HG03432 (cell line): ENCODE measurements at regions not wholly inside any gene's neighbourhood (a gene's known extent, or its start where the extent isn't known, plus 50 kb on each side); places are given as distances from the start of the nearest gene placed in this dataset.
"Not testable (repeated sequence)": the region's sequence is repeated elsewhere in the genome, so short reads cannot be mapped to it uniquely, and the experiment has no call there.

Experiments used
- ATAC-seq: cut with Tn5 transposase; IDR thresholded peaks from one replicate; pipeline ENCODE4 v1.9.1; 2021; ENCODE audit warnings: mild to moderate bottlenecking, moderate library complexity; ENCODE audit not compliant: unreplicated experiment

GRCh38 chr1:95742591-95743089 is 508.6 kb downstream of the RWDD3 start:
- peak; percentile 90 for ATAC-seq

GRCh38 chr1:95744731-95745130 is 510.7 kb downstream of the RWDD3 start:
- ATAC-seq, result no peak

- no peak for ATAC-seq
Measured at GRCh38 chr1:95752515-95753381, 518.7 kb downstream of the RWDD3 start.

GRCh38 chr1:95753382-95754016 is 519.5 kb downstream of the RWDD3 start:
- no peak for ATAC-seq

DNA sequence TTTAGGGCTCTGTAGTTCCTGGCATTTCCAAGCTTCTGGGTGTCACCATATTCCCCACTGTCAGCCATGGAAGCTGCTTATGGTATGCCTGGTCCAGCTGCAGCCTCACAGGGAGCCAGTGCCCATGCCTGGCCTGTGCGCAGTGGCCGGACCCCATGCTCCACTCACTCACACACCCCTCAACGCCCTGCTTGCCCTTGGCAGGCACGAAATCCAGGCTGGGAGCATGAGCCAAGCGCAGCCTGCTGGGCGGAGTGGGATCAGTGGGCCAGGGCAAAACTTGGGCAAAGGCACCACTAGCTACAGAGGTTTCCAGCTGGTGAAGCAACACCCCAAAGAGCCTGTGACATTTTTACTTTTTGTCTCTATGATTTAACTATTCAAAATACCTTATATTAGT is 520.4 kb downstream of the RWDD3 start:
- ATAC-seq, result no peak

DNA sequence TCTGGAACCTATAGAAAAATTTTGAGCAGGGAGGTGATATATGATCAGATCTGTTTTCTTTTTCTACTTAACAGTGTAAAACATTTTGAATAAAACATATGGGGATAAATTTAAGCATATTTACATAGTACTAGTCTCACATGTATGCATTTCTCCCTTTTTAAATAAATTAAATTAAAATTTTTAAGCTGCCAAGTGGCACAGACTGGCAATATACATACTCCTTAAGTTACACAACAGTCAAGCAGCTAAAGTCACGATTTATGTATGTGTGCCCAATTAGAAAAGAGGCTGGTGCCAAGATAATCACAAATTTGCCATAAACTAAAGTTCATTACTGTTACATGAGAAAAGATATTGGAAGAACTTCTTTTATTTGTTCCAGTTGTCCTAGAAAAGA is 532.0 kb downstream of the RWDD3 start:
- ATAC-seq, result no peak

GRCh38 chr1:95770581-95770980 is 536.6 kb downstream of the RWDD3 start:
- ATAC-seq, result no peak

DNA sequence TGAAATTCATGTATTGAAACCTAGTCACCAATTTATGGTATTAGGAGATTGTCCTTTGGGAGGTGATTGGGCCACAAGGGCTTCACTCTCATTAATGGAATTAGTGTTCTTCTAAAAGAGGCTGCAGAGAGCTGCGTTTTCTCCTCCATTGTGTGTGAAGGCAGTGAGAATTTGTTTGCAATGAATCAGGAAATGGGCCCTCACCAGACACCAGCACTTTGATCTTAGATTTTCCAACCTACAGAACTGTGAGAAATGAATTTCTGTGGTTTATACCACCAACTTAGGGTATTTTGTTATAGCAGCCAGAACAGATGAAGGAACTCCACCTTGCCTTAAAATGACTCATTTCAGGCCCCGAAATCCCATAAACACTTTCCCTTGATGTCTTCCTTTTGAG is 544.2 kb downstream of the RWDD3 start:
- peak; percentile 81 for ATAC-seq

- ATAC-seq, result no peak
Measured at GRCh38 chr1:95780836-95781235, 546.8 kb downstream of the RWDD3 start.

- no peak for ATAC-seq
Measured at GRCh38 chr1:95790136-95790535, 556.1 kb downstream of the RWDD3 start.

DNA sequence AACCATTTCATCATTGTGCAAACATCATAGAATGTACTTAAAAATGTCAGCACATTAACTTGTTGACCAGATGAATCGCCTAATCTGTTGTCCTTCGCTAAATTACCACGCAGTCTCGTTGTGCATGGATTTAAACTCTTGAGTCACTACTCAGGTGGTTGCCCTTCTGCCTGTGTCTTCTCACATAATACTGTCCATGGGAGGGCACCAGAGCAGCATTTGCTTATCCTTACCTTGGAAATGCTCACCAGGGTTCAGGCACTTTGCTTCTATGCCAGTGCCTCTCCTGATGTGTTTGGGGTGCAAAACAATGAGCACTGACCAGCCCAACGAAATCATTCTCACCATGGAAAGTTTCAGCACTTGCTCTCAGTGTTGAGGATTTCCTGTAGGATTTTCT is 559.9 kb downstream of the RWDD3 start:
- ATAC-seq, result no peak

DNA sequence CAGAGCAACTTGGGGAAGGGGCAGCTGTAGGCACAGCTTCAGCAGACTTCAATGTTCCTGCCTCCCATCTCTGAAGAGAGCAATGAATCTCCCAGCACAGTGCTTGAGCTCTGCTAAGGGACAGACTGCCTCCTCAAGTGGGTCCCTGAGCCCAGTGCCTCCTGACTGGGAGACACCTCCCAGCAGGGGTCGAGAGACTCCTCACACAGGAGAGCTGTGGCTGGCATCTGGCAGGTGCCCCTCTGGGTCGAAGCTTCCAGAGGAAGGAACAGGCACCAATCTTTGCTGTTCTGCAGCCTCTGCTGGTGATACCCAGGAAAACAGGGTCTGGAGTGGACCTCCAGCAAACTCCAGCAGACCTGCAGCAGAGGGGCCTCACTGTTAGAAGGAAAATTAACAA is 563.8 kb downstream of the RWDD3 start:
- ATAC-seq, result not testable (repeated sequence)

DNA sequence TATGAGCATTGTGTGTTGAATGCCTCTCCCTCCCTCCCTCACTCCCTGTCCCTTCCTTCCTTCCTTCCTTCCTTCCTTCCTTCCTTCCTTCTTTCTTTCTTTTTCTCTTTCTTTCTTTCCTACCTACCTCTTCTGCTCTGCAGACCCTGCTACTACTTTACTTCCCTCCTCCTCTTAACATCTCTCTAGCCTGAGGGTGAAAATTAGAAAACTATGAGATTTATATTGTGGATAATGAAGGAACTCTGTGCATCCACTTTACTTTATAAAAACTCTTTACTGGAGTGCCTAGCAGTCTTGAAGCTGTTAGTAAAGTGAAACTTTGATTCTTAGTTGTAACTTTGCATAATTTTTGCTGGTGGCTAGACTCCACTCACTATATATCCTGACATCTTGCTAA is 572.2 kb downstream of the RWDD3 start:
- ATAC-seq, result no peak

DNA sequence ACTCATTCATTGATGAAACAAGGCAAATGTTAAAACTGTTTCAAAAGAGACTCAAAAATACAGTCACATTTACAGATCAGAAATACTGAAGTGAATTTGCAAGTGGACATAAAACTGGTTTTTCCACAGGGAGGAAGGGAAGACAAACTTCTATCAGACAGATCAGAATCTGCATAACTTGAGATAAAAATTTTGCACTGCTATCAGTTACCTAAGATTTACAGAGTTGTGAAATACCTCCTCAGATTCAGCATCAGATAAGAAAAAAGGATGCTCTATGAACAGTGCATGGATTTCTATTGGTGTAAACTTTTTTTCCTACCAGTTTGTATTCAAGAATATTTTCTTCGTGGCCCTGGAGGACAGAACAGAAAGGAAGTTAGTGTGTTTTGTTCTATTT is 575.4 kb downstream of the RWDD3 start:
- ATAC-seq, result no peak

GRCh38 chr1:95815511-95815910 is 581.5 kb downstream of the RWDD3 start:
- ATAC-seq, result no peak

DNA sequence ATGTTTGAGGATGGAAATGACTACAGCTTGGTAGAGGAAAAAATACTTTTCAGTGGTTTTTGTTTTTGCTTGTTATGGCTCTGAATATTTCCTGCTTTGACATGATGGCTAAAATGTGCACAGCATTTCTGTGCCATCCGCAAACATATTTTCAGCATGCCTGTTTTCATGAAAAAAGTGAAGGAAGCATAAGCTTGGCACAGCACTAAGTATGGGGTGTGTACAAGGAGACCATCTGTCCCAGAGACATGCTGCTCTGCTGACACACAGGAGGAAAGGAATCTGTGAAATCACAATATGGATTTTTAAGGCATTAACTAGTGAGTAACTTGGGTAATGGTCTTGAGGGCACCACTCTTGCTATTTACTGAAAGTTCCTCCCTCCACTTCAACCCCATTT is 595.5 kb downstream of the RWDD3 start:
- no peak for ATAC-seq

- no peak for ATAC-seq
Measured at GRCh38 chr1:95832370-95832769, 598.4 kb downstream of the RWDD3 start.

- ATAC-seq, result no peak
Measured at GRCh38 chr1:95849439-95849838, 615.4 kb downstream of the RWDD3 start.

GRCh38 chr1:95850165-95850649 is 616.2 kb downstream of the RWDD3 start:
- no peak for ATAC-seq

DNA sequence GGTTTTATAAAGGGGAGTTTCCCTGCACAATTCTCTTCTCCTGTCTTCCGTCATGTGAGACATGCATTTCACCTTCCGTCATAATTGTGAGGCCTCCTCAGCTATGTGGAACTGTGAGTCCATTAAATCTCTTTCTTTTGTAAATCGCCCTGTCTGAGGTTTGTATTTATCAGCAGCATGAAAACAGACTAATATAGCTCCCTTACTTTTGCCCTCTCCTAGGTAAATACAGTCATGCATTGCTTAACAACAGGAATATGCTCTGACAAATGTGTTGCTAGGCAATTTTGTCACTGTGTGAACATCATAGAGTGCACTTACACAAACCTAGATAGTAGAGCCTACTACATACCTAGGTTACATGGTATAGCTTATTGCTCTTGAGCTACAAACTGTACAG is 616.8 kb downstream of the RWDD3 start:
- no peak for ATAC-seq

GRCh38 chr1:95852483-95853070 is 618.6 kb downstream of the RWDD3 start:
- ATAC-seq, result no peak

DNA sequence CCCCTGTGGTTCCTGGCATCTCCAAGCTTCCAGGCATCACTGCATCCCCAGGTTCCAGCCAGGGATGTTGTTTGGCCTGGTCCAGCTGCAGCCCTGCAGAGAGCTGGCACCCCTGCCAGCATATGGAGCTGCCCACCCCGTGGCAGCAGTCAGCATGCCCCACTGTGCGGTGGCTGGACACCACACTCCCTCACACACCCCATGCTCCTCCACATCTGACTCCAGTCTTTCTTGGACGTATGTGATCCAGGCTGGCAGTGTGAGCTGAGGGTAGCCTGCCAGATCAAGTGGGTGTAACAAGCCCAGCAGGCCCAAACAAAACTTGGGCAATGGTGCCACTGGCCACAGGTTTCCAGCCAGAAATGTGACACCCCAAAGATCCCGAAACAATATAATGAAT is 620.4 kb downstream of the RWDD3 start:
- ATAC-seq, result no peak
